HG02763 (cell line): ENCODE measurements at regions not wholly inside any gene's neighbourhood (a gene's known extent, or its start where the extent isn't known, plus 50 kb on each side); places are given as distances from the start of the nearest gene placed in this dataset.
"Not testable (repeated sequence)": the region's sequence is repeated elsewhere in the genome, so short reads cannot be mapped to it uniquely, and the experiment has no call there.

Experiments used
- ATAC-seq: cut with Tn5 transposase; IDR thresholded peaks from one replicate; pipeline ENCODE4 v1.9.1; 2021; ENCODE audit warnings: mild to moderate bottlenecking, moderate library complexity; ENCODE audit not compliant: unreplicated experiment

GRCh38 chr4:101730291-101731117 lies 60.0 kb upstream of the BANK1 start:
- no peak for ATAC-seq

- no peak for ATAC-seq
Observed at GRCh38 chr4:101727238-101727637, 63.3 kb upstream of the BANK1 start.

- ATAC-seq, result no peak
Observed at GRCh38 chr4:101724093-101724492, 66.4 kb upstream of the BANK1 start.

GRCh38 chr4:101718810-101719209 lies 71.7 kb upstream of the BANK1 start:
- no peak for ATAC-seq

GRCh38 chr4:101711590-101712260 lies 78.8 kb upstream of the BANK1 start:
- no peak for ATAC-seq

GRCh38 chr4:101710806-101711205 lies 79.7 kb upstream of the BANK1 start:
- ATAC-seq, result no peak

GRCh38 chr4:101708293-101709039 lies 82.1 kb upstream of the BANK1 start:
- no peak for ATAC-seq

- ATAC-seq, result no peak
Observed at GRCh38 chr4:101707596-101707995, 82.9 kb upstream of the BANK1 start.

GRCh38 chr4:101706535-101707057 lies 83.9 kb upstream of the BANK1 start:
- ATAC-seq, result no peak

- ATAC-seq, result no peak
Observed at GRCh38 chr4:101701551-101701950, 89.0 kb upstream of the BANK1 start.

GRCh38 chr4:101699441-101700124 lies 90.9 kb upstream of the BANK1 start:
- ATAC-seq, result no peak

- ATAC-seq, result no peak
Observed at GRCh38 chr4:101697266-101697665, 93.3 kb upstream of the BANK1 start.

GRCh38 chr4:101696276-101697010 lies 94.1 kb upstream of the BANK1 start:
- ATAC-seq, result no peak

GRCh38 chr4:101695176-101695575 lies 95.4 kb upstream of the BANK1 start:
- ATAC-seq, result no peak

GRCh38 chr4:101694403-101694802 lies 96.1 kb upstream of the BANK1 start:
- ATAC-seq, result not testable (repeated sequence)

- peak; percentile 49 for ATAC-seq
Observed at GRCh38 chr4:101693842-101694398, 96.6 kb upstream of the BANK1 start.

GRCh38 chr4:101689220-101689619 lies 101.3 kb upstream of the BANK1 start:
- ATAC-seq, result no peak

GRCh38 chr4:101685126-101685525 lies 105.4 kb upstream of the BANK1 start:
- ATAC-seq, result no peak

- ATAC-seq, result no peak
Observed at GRCh38 chr4:101682946-101683345, 107.6 kb upstream of the BANK1 start.

GRCh38 chr4:101678180-101678579 lies 112.3 kb upstream of the BANK1 start:
- no peak for ATAC-seq
